GM19238 (cell line): ENCODE measurements at regions not wholly inside any gene's neighbourhood (a gene's known extent, or its start where the extent isn't known, plus 50 kb on each side); places are given as distances from the start of the nearest gene placed in this dataset.

Source experiments
- DNase-seq: peaks from one replicate; pipeline ENCODE4 v3.0.0; 2011; ENCODE audit warnings: low spot score; ENCODE audit not compliant: insufficient read length

- no peak for DNase-seq
These were observed 198.5 kb downstream of the ADGRG6 start for GRCh38 chr6:142500250-142500786.

- no peak for DNase-seq
These were observed 200.0 kb downstream of the ADGRG6 start for GRCh38 chr6:142501795-142502194.

- DNase-seq, result no peak
These were observed 205.3 kb downstream of the ADGRG6 start for GRCh38 chr6:142507065-142507464.

- DNase-seq, result no peak
These were observed 208.4 kb downstream of the ADGRG6 start for GRCh38 chr6:142510211-142510610.

- DNase-seq, result no peak
These were observed 216.3 kb downstream of the ADGRG6 start for GRCh38 chr6:142518126-142518525.

GRCh38 chr6:142518761-142519160 lies 217.0 kb downstream of the ADGRG6 start:
- no peak for DNase-seq

GRCh38 chr6:142521791-142522190 lies 220.0 kb downstream of the ADGRG6 start:
- DNase-seq, result no peak

GRCh38 chr6:142523515-142524375 lies 221.9 kb downstream of the ADGRG6 start:
- DNase-seq, result no peak

GRCh38 chr6:142530566-142530965 lies 228.8 kb downstream of the ADGRG6 start:
- no peak for DNase-seq

- DNase-seq, result no peak
These were observed 229.9 kb downstream of the ADGRG6 start for GRCh38 chr6:142531727-142532126.

GRCh38 chr6:142534076-142534475 lies 232.3 kb downstream of the ADGRG6 start:
- DNase-seq, result no peak

- DNase-seq, result no peak
These were observed 232.7 kb downstream of the ADGRG6 start for GRCh38 chr6:142534484-142534883.

- DNase-seq, result no peak
These were observed 236.0 kb downstream of the ADGRG6 start for GRCh38 chr6:142537612-142538478.

GRCh38 chr6:142542704-142543233 lies 241.0 kb downstream of the ADGRG6 start:
- DNase-seq, result no peak

GRCh38 chr6:142543606-142544005 lies 241.8 kb downstream of the ADGRG6 start:
- DNase-seq, result no peak

- DNase-seq, result no peak
These were observed 242.5 kb downstream of the ADGRG6 start for GRCh38 chr6:142544199-142544838.

- no peak for DNase-seq
These were observed 243.3 kb downstream of the ADGRG6 start for GRCh38 chr6:142545147-142545546.

- no peak for DNase-seq
These were observed 246.8 kb downstream of the ADGRG6 start for GRCh38 chr6:142548566-142548965.

- no peak for DNase-seq
These were observed 248.7 kb downstream of the ADGRG6 start for GRCh38 chr6:142550310-142551063.

- no peak for DNase-seq
These were observed 249.5 kb downstream of the ADGRG6 start for GRCh38 chr6:142551274-142551811.
